Brain microvascular endothelial cell (primary cell): ENCODE measurements at regions not wholly inside any gene's neighbourhood (a gene's known extent, or its start where the extent isn't known, plus 50 kb on each side); places are given as distances from the start of the nearest gene placed in this dataset.

Source experiments
- DNase-seq: peaks from one replicate; pipeline ENCODE4 v3.0.0-alpha.2; 2020
- H3K27ac ChIP-seq: fragments of 250-450 bp; sonication (Bioruptor Pico); 2 replicates; pipeline ENCODE4 v1.5.1; 2020; ENCODE audit warnings: mild to moderate bottlenecking, moderate library complexity
- H3K27me3 ChIP-seq: fragments of 250-450 bp; sonication (Bioruptor Pico); replicated peaks from 2 replicates; pipeline ENCODE4 v1.5.1; 2020; ENCODE audit warnings: mild to moderate bottlenecking
- H3K36me3 ChIP-seq: fragments of 250-450 bp; sonication (Bioruptor Pico); replicated peaks from 2 replicates; pipeline ENCODE4 v1.5.1; 2020; ENCODE audit warnings: mild to moderate bottlenecking
- H3K4me3 ChIP-seq: 2 replicates; pipeline ENCODE4 v1.5.1; 2011; ENCODE audit warnings: low read depth, mild to moderate bottlenecking, control low read depth, low read length, moderate library complexity
- CTCF ChIP-seq: IDR thresholded peaks from 2 replicates; pipeline ENCODE4 v1.5.1; 2011; ENCODE audit warnings: low read depth, mild to moderate bottlenecking, moderate library complexity, low read length, control low read depth, inconsistent platforms; ENCODE audit errors: missing control alignments
- in situ Hi-C: cut with HindIII; loops from 2 replicates; pipeline ENCODE4 v1.10.0; 2017; ENCODE audit warnings: low sequenced_read_pairs, low pct_ligation_motif_present

- no peak for TF ChIP-seq CTCF
These were observed 78.3 kb upstream of the ALDH1L1 start for GRCh38 chr3:126258670-126259069.

GRCh38 chr3:126257984-126258383, 77.6 kb upstream of the ALDH1L1 start:
- in situ Hi-C loops, result no loop called here
- Histone ChIP-seq H3K36me3 (no peaks in the 10 kb centered on the region), H3K27ac (no peak overlapping the region), H3K27me3 (no peaks in the 10 kb centered on the region), H3K4me3 (no peak overlapping the region)
- no peak for TF ChIP-seq CTCF
- DNase-seq, result no peak

More at GRCh38 chr3:126258670-126259069, 78.3 kb upstream of the ALDH1L1 start:
- H3K4me3 ChIP-seq, result no peak overlapping the region
- no peak overlapping the region for H3K27ac ChIP-seq
- H3K27me3 ChIP-seq, result no peaks in the 10 kb centered on the region
- no peaks in the 10 kb centered on the region for H3K36me3 ChIP-seq
- DNase-seq, result no peak
- in situ Hi-C loops, result no loop called here

- H3K27ac ChIP-seq, result no peak overlapping the region
- no peak for TF ChIP-seq CTCF
- in situ Hi-C loops, result no loop called here
- no peak overlapping the region for H3K4me3 ChIP-seq
- no peak for DNase-seq
- H3K36me3 ChIP-seq, result no peaks in the 10 kb centered on the region
- H3K27me3 ChIP-seq, result no peaks in the 10 kb centered on the region
These were observed 76.8 kb upstream of the ALDH1L1 start for GRCh38 chr3:126257174-126257573.

- no peak overlapping the region for H3K4me3 ChIP-seq
- TF ChIP-seq CTCF, result no peak
- in situ Hi-C loops, result no loop called here
- no peak for DNase-seq
- no peaks in the 10 kb centered on the region for H3K36me3 ChIP-seq
- no peaks in the 10 kb centered on the region for H3K27me3 ChIP-seq
- H3K27ac ChIP-seq, result no peak overlapping the region
These were observed 75.9 kb upstream of the ALDH1L1 start for GRCh38 chr3:126256251-126256650.

GRCh38 chr3:126253072-126253471, 72.7 kb upstream of the ALDH1L1 start:
- no peak for TF ChIP-seq CTCF
- in situ Hi-C loops, result no loop called here
- Histone ChIP-seq H3K4me3 (no peak overlapping the region), H3K36me3 (no peaks in the 10 kb centered on the region), H3K27me3 (no peaks in the 10 kb centered on the region), H3K27ac (no peak overlapping the region)
- no peak for DNase-seq

GRCh38 chr3:126252373-126252772, 72.0 kb upstream of the ALDH1L1 start:
- no peaks in the 10 kb centered on the region for H3K36me3 ChIP-seq
- in situ Hi-C loops, result no loop called here
- no peaks in the 10 kb centered on the region for H3K27me3 ChIP-seq
- no peak for TF ChIP-seq CTCF
- DNase-seq, result no peak
- no peak overlapping the region for H3K27ac ChIP-seq
- no peak overlapping the region for H3K4me3 ChIP-seq
